Mesendoderm (in vitro differentiated cells): ENCODE measurements at regions not wholly inside any gene's neighbourhood (a gene's known extent, or its start where the extent isn't known, plus 50 kb on each side); places are given as distances from the start of the nearest gene placed in this dataset.
A peak's percentile ranks its signal among the peaks of the same experiment; 100 is the strongest.

Experiments
- DNase-seq: peaks from one replicate; pipeline ENCODE4 v3.0.0; 2013
- H2AK5ac ChIP-seq: 2 replicates; pipeline ENCODE4 v1.6.1; 2013; ENCODE audit warnings: low read length, inconsistent platforms
- H2BK120ac ChIP-seq: 2 replicates; pipeline ENCODE4 v1.6.1; 2013; ENCODE audit warnings: low read depth, mild to moderate bottlenecking, low read length, moderate library complexity, mixed read lengths
- H2BK15ac ChIP-seq: replicated peaks from 2 replicates; pipeline ENCODE4 v1.6.1; 2013; ENCODE audit warnings: low read depth, mild to moderate bottlenecking, moderate library complexity
- H2BK5ac ChIP-seq: 2 replicates; pipeline ENCODE4 v1.6.1; 2013; ENCODE audit warnings: low read length, inconsistent platforms
- H3K18ac ChIP-seq: 2 replicates; pipeline ENCODE4 v1.6.1; 2013; ENCODE audit warnings: mild to moderate bottlenecking, low read length, mixed read lengths
- H3K23ac ChIP-seq: one replicate; pipeline ENCODE4 v1.6.1; 2013; ENCODE audit warnings: low read length
- H3K27ac ChIP-seq: 2 replicates; pipeline ENCODE4 v1.5.1; 2013; ENCODE audit warnings: low read depth, mild to moderate bottlenecking, inconsistent platforms, low read length, moderate library complexity
- H3K27me3 ChIP-seq: 2 replicates; pipeline ENCODE4 v1.6.1; 2013; ENCODE audit warnings: low read length, control low read depth, mild to moderate bottlenecking, inconsistent platforms; ENCODE audit not compliant: insufficient read depth, poor library complexity
- H3K36me3 ChIP-seq: 2 replicates; pipeline ENCODE4 v1.6.1; 2013; ENCODE audit warnings: low read length, inconsistent platforms; ENCODE audit not compliant: control insufficient read depth, insufficient read depth
- H3K4ac ChIP-seq: one replicate; pipeline ENCODE4 v1.6.1; 2013; ENCODE audit warnings: low read depth, mild to moderate bottlenecking, low read length, moderate library complexity
- H3K4me1 ChIP-seq: 2 replicates; pipeline ENCODE4 v1.6.1; 2013; ENCODE audit warnings: low read depth, low read length, inconsistent platforms; ENCODE audit not compliant: control insufficient read depth
- H3K4me2 ChIP-seq: 2 replicates; pipeline ENCODE4 v1.6.1; 2013; ENCODE audit warnings: low read length
- H3K4me3 ChIP-seq: 2 replicates; pipeline ENCODE4 v1.5.1; 2013; ENCODE audit warnings: mild to moderate bottlenecking, low read length
- H3K56ac ChIP-seq: one replicate; pipeline ENCODE4 v1.6.1; 2013; ENCODE audit warnings: low read length
- H3K79me1 ChIP-seq: 2 replicates; pipeline ENCODE4 v1.6.1; 2013; ENCODE audit warnings: low read length, inconsistent platforms
- H3K79me2 ChIP-seq: 2 replicates; pipeline ENCODE4 v1.6.1; 2013; ENCODE audit warnings: mild to moderate bottlenecking, low read length; ENCODE audit not compliant: control insufficient read depth, insufficient read depth
- H3K9ac ChIP-seq: 2 replicates; pipeline ENCODE4 v1.6.1; 2013; ENCODE audit warnings: low read length, inconsistent platforms
- H4K5ac ChIP-seq: one replicate; pipeline ENCODE4 v1.6.1; 2013; ENCODE audit warnings: low read length
- H4K8ac ChIP-seq: one replicate; pipeline ENCODE4 v1.6.1; 2013; ENCODE audit warnings: low read depth, mild to moderate bottlenecking, control low read depth, low read length, moderate library complexity
- WGBS: extraction: QIAGEN DNeasy Blood & Tissue Kit; methylation state at CpG from one replicate; pipeline ENCODE4 v1.1.7; 2013; ENCODE audit warnings: low lambda C conversion rate, missing lambda C conversion rate; ENCODE audit not compliant: insufficient coverage; ENCODE audit errors: extremely low coverage; 5-methylcytosine and 5-hydroxymethylcytosine counted together

DNA sequence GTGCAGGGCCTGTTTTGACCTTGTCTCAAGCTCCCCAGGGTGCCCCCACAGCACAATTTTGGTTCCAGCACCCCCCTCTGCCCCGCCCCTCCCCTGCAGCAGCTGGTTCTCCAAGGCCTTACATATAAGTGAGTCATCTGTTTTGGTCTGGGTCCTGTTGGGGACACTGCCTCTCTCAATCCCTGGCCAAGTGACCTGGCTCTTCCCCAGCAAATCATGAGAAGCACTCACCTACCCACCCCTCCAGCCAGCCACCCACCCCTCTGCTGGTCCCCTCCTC is 90.5 kb downstream of the INHBB start:
- Histone ChIP-seq H4K8ac (no peak overlapping the region), H3K27me3 (peaks cover 3% of the 10 kb centered on the region), H3K4me1 (no peaks in the 10 kb centered on the region), H3K4ac (no peak overlapping the region), H3K36me3 (no peaks in the 10 kb centered on the region), H3K4me3 (no peak overlapping the region), H3K79me2 (no peaks in the 10 kb centered on the region), H3K79me1 (no peaks in the 10 kb centered on the region), H3K56ac (no peak overlapping the region), H3K27ac (no peak overlapping the region), H2AK5ac (no peak overlapping the region), H2BK5ac (no peak overlapping the region), H4K5ac (no peak overlapping the region), H3K23ac (no peak overlapping the region), H3K18ac (no peak overlapping the region), H3K4me2 (no peak overlapping the region), H3K9ac (no peak overlapping the region), H2BK120ac (no peak overlapping the region), H2BK15ac (no peak overlapping the region)
- no CpG with 5 or more reads among the region's 1 CpG for WGBS
- DNase-seq: no peak

DNA sequence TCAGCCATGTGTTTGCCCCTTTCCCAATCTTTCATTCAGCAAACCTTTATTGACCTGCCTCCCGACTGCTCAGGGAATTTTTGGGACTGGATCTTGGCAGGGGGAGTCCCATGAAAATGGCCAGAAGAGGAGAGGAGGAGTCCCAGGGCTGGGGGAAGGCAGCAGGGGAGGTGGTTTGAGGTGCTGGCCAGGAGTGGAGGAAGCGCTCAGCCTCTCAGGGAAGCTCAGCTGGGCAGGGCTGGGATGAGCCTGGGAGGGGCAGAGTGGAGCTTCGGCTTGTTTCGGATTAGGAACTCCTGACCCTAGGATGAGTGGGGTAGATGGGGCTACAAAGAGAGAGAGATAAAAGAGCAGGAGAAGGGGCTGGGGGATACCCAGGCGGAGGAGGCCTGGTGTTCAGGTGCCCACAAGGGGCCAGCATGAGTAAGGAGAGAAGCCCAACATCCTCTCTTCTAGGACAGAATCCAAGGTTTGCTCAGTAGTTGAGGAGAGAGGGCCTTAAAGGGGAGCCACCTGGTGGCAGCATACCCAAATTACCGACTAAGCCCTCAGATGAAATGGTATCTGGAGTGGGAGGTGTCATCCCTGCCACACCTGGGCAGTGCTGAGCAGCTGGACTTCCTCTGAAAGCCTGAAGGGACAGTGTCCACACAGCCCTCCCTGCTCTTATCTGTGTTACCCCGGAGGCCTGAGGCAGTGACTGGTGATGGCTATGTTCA is 91.1 kb downstream of the INHBB start:
- Histone ChIP-seq H4K8ac (no peak overlapping the region), H3K36me3 (no peaks in the 10 kb centered on the region), H3K56ac (no peak overlapping the region), H2AK5ac (no peak overlapping the region), H3K9ac (no peak overlapping the region), H3K27me3 (peaks cover 3% of the 10 kb centered on the region), H4K5ac (no peak overlapping the region), H2BK5ac (no peak overlapping the region), H3K79me2 (no peaks in the 10 kb centered on the region), H3K79me1 (no peaks in the 10 kb centered on the region), H3K4me3 (no peak overlapping the region), H2BK15ac (no peak overlapping the region), H3K4me1 (no peaks in the 10 kb centered on the region), H3K27ac (no peak overlapping the region), H3K4ac (no peak overlapping the region), H3K4me2 (no peak overlapping the region), H3K23ac (no peak overlapping the region), H2BK120ac (no peak overlapping the region), H3K18ac (no peak overlapping the region)
- no CpG with 5 or more reads among the region's 7 CpGs for WGBS
- peak; percentile 93 for DNase-seq

GRCh38 chr2:120437604-120438000 is 91.7 kb downstream of the INHBB start:
- no peak overlapping the region for H3K4me3 ChIP-seq
- no CpG with 5 or more reads among the region's 10 CpGs for WGBS
- no peak overlapping the region for H3K4ac ChIP-seq
- H3K79me2 ChIP-seq: no peaks in the 10 kb centered on the region
- no peak overlapping the region for H3K4me2 ChIP-seq
- H2BK120ac ChIP-seq: no peak overlapping the region
- no peaks in the 10 kb centered on the region for H3K36me3 ChIP-seq
- H3K9ac ChIP-seq: no peak overlapping the region
- no peak overlapping the region for H3K27ac ChIP-seq
- H3K4me1 ChIP-seq: no peaks in the 10 kb centered on the region
- no peak overlapping the region for H2AK5ac ChIP-seq
- no peak overlapping the region for H2BK15ac ChIP-seq
- no peak overlapping the region for H4K8ac ChIP-seq
- H3K18ac ChIP-seq: no peak overlapping the region
- H3K27me3 ChIP-seq: peaks cover 3% of the 10 kb centered on the region
- no peaks in the 10 kb centered on the region for H3K79me1 ChIP-seq
- H3K56ac ChIP-seq: no peak overlapping the region
- DNase-seq: no peak
- H3K23ac ChIP-seq: no peak overlapping the region
- no peak overlapping the region for H2BK5ac ChIP-seq
- no peak overlapping the region for H4K5ac ChIP-seq

DNA sequence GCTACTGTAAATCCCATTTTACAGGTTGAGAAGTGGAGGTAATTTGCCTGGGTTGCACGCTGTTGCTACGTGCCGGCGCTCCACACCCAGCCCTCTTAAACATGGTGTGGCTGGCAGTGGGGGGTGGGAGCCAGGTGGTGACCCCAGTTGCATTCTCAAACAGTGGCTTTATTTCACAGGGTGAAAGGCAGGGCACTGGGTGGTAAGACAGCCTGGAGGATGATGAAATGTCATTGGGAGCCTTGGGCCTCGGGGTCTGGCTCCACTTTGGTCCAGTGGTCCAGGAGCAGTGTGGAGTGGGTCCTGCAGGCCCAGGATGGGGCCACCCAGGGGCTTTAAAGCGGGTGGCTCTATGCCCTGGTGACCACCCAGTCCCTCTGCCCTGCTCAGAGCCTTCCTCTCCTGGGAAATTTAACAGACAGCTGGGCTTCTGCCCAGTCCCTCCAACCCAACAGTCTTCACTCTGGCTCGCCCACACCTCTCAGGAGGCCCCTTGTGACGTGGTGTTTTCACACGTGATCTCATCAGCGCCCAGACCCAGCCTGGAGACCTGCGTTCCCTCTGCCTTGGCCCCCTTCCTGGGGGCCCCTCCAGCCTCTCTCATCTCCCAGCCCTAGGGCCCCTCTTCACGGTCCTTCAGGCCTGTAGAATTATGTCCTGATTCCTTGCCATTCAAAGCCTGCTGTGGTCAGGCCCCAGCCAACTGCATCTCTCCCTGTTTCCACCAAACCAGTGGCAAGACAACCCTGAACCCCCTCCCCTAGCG is 92.5 kb downstream of the INHBB start:
- DNase-seq: no peak
- no peak overlapping the region for H4K8ac ChIP-seq
- H3K56ac ChIP-seq: no peak overlapping the region
- H3K4me2 ChIP-seq: no peak overlapping the region
- H3K9ac ChIP-seq: no peak overlapping the region
- no peaks in the 10 kb centered on the region for H3K79me2 ChIP-seq
- no peak overlapping the region for H2BK5ac ChIP-seq
- H2BK15ac ChIP-seq: no peak overlapping the region
- no peaks in the 10 kb centered on the region for H3K4me1 ChIP-seq
- H4K5ac ChIP-seq: no peak overlapping the region
- WGBS: no CpG with 5 or more reads among the region's 13 CpGs
- H3K18ac ChIP-seq: no peak overlapping the region
- H3K23ac ChIP-seq: peak overlapping the region; percentile 45
- H3K4me3 ChIP-seq: no peak overlapping the region
- no peak overlapping the region for H2BK120ac ChIP-seq
- no peak overlapping the region for H2AK5ac ChIP-seq
- no peak overlapping the region for H3K4ac ChIP-seq
- no peaks in the 10 kb centered on the region for H3K36me3 ChIP-seq
- no peaks in the 10 kb centered on the region for H3K79me1 ChIP-seq
- H3K27ac ChIP-seq: no peak overlapping the region
- peaks cover 3% of the 10 kb centered on the region for H3K27me3 ChIP-seq

- H3K4me1 ChIP-seq: no peaks in the 10 kb centered on the region
- no peak overlapping the region for H3K27ac ChIP-seq
- no peaks in the 10 kb centered on the region for H3K36me3 ChIP-seq
- H2BK120ac ChIP-seq: no peak overlapping the region
- H2AK5ac ChIP-seq: no peak overlapping the region
- no peak overlapping the region for H3K4ac ChIP-seq
- no peaks in the 10 kb centered on the region for H3K79me2 ChIP-seq
- no peak overlapping the region for H3K9ac ChIP-seq
- no peak overlapping the region for H3K4me2 ChIP-seq
- H4K8ac ChIP-seq: no peak overlapping the region
- no peak for DNase-seq
- no peak overlapping the region for H3K56ac ChIP-seq
- no peak overlapping the region for H3K18ac ChIP-seq
- H3K27me3 ChIP-seq: peaks cover 3% of the 10 kb centered on the region
- no peak overlapping the region for H3K4me3 ChIP-seq
- H4K5ac ChIP-seq: no peak overlapping the region
- no peak overlapping the region for H2BK5ac ChIP-seq
- no peak overlapping the region for H2BK15ac ChIP-seq
- H3K23ac ChIP-seq: peak overlapping the region; percentile 45
- H3K79me1 ChIP-seq: no peaks in the 10 kb centered on the region
These were observed 93.1 kb downstream of the INHBB start for GRCh38 chr2:120439067-120439368.
